ENCODE measurements at regions not wholly inside any gene's neighbourhood (a gene's known extent, or its start where the extent isn't known, plus 50 kb on each side); places are given as distances from the start of the nearest gene placed in this dataset.
A peak's percentile ranks its signal among the peaks of the same experiment; 100 is the strongest.
"Not testable (repeated sequence)": the region's sequence is repeated elsewhere in the genome, so short reads cannot be mapped to it uniquely, and the experiment has no call there.

GRCh38 chr1:169013821-169014220 is 92.7 kb upstream of the ATP1B1 start:
- no peak for DNase-seq (ENCODE audit: low spot score)

- DNase-seq (ENCODE audit: low spot score) = no peak
Measured at GRCh38 chr1:169015464-169015863, 91.0 kb upstream of the ATP1B1 start.

- DNase-seq (ENCODE audit: low spot score) = no peak
Measured at GRCh38 chr1:169018751-169019150, 87.7 kb upstream of the ATP1B1 start.

GRCh38 chr1:169019419-169020058 is 87.0 kb upstream of the ATP1B1 start:
- DNase-seq (ENCODE audit: low spot score) = no peak

- DNase-seq (ENCODE audit: low spot score) = no peak
Measured at GRCh38 chr1:169020684-169021083, 85.8 kb upstream of the ATP1B1 start.

GRCh38 chr1:169022648-169023047 is 83.8 kb upstream of the ATP1B1 start:
- no peak for DNase-seq (ENCODE audit: low spot score)

- DNase-seq (ENCODE audit: low spot score) = no peak
Measured at GRCh38 chr1:169024255-169024654, 82.2 kb upstream of the ATP1B1 start.

- peak; percentile 19 for DNase-seq (ENCODE audit: low spot score)
Measured at GRCh38 chr1:169024800-169025271, 81.7 kb upstream of the ATP1B1 start.

- DNase-seq (ENCODE audit: low spot score) = no peak
Measured at GRCh38 chr1:169025412-169025811, 81.1 kb upstream of the ATP1B1 start.

- DNase-seq (ENCODE audit: low spot score) = no peak
Measured at GRCh38 chr1:169027607-169028320, 78.7 kb upstream of the ATP1B1 start.

GRCh38 chr1:169031566-169032224 is 74.8 kb upstream of the ATP1B1 start:
- DNase-seq (ENCODE audit: low spot score) = no peak

GRCh38 chr1:169041366-169041765 is 65.1 kb upstream of the ATP1B1 start:
- DNase-seq (ENCODE audit: low spot score) = no peak

- no peak for DNase-seq (ENCODE audit: low spot score)
Measured at GRCh38 chr1:169042377-169042776, 64.1 kb upstream of the ATP1B1 start.

GRCh38 chr1:169043823-169044222 is 62.7 kb upstream of the ATP1B1 start:
- peak; percentile 3 for DNase-seq (ENCODE audit: low spot score)

GRCh38 chr1:169044296-169044695 is 62.2 kb upstream of the ATP1B1 start:
- DNase-seq (ENCODE audit: low spot score) = peak; percentile 61

- DNase-seq (ENCODE audit: low spot score) = peak; percentile 60
Measured at GRCh38 chr1:169044971-169045370, 61.5 kb upstream of the ATP1B1 start.

- DNase-seq (ENCODE audit: low spot score) = no peak
Measured at GRCh38 chr1:169046671-169047070, 59.8 kb upstream of the ATP1B1 start.

- DNase-seq (ENCODE audit: low spot score) = no peak
Measured at GRCh38 chr1:169047074-169047473, 59.4 kb upstream of the ATP1B1 start.

- DNase-seq (ENCODE audit: low spot score) = no peak
Measured at GRCh38 chr1:169048043-169048442, 58.4 kb upstream of the ATP1B1 start.

GRCh38 chr1:169049258-169049938 is 57.1 kb upstream of the ATP1B1 start:
- no peak for DNase-seq (ENCODE audit: low spot score)

- no peak for DNase-seq (ENCODE audit: low spot score)
Measured at GRCh38 chr1:169051171-169051570, 55.3 kb upstream of the ATP1B1 start.

- DNase-seq (ENCODE audit: low spot score) = not testable (repeated sequence)
Measured at GRCh38 chr1:169052171-169052570, 54.3 kb upstream of the ATP1B1 start.

GRCh38 chr1:169052727-169053126 is 53.8 kb upstream of the ATP1B1 start:
- no peak for DNase-seq (ENCODE audit: low spot score)
